Peyer's patch (tissue), 4 donors: ENCODE measurements at regions not wholly inside any gene's neighbourhood (a gene's known extent, or its start where the extent isn't known, plus 50 kb on each side); places are given as distances from the start of the nearest gene placed in this dataset.

Source experiments
- POLR2A ChIP-seq, 2 donors: fragments of 450-650 bp; IDR thresholded peaks; one replicate each; pipeline ENCODE4 v1.5.1; 2017; ENCODE audit warnings: antibody characterized with exemption in 2 of 2, mild to moderate bottlenecking in 2 of 2, moderate library complexity in 2 of 2
- TF ChIP-seq, protein P1 (sequence below), 6 experiments: fragments of 450-650 bp in 4 of 6; fragments of 200-600 bp in 2 of 6; sonication (generic) in 1 of 6; IDR thresholded peaks; one replicate each; pipeline ENCODE4 v1.5.1; 2017 to 2019; ENCODE audit warnings: antibody characterized with exemption in 6 of 6, mild to moderate bottlenecking in 3 of 6, moderate library complexity in 1 of 6

DNA sequence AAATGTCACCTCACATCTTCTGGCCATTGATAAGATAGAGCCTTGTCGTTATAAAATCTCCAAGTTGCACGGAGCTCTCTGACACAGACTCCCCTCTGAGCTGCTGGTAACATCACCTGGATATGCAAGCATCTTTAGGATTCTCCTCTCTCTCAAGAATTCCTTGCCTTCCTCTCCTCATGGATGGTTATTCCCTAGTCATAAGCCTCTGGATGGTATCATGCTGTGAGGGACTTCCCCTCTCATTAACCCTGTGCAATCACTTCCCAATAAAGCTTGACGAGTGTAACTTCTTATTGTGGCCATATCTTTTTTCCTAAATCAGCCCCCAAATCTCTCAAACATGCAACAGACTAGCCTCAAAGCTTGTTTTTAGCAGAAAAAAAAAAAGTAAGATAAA is 1057.0 kb upstream of the SLIT2 start:
- TF ChIP-seq, protein P1, sequence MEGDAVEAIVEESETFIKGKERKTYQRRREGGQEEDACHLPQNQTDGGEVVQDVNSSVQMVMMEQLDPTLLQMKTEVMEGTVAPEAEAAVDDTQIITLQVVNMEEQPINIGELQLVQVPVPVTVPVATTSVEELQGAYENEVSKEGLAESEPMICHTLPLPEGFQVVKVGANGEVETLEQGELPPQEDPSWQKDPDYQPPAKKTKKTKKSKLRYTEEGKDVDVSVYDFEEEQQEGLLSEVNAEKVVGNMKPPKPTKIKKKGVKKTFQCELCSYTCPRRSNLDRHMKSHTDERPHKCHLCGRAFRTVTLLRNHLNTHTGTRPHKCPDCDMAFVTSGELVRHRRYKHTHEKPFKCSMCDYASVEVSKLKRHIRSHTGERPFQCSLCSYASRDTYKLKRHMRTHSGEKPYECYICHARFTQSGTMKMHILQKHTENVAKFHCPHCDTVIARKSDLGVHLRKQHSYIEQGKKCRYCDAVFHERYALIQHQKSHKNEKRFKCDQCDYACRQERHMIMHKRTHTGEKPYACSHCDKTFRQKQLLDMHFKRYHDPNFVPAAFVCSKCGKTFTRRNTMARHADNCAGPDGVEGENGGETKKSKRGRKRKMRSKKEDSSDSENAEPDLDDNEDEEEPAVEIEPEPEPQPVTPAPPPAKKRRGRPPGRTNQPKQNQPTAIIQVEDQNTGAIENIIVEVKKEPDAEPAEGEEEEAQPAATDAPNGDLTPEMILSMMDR (IDR thresholded peaks at IDR 0.05), result no peak
- no peak for TF ChIP-seq POLR2A (IDR thresholded peaks at IDR 0.05)
